H1 (cell line): ENCODE measurements at regions not wholly inside any gene's neighbourhood (a gene's known extent, or its start where the extent isn't known, plus 50 kb on each side); places are given as distances from the start of the nearest gene placed in this dataset.

Experiments
- CREB1 ChIP-seq: IDR thresholded peaks from 2 replicates; pipeline ENCODE4 v1.6.1; 2012; ENCODE audit warnings: inconsistent platforms
- EZH2 ChIP-seq: fragments of 200-600 bp; sonication (generic); IDR thresholded peaks from 2 replicates; pipeline ENCODE4 v1.7.1; 2012; ENCODE audit warnings: low read depth, mild to moderate bottlenecking, moderate library complexity, low read length, inconsistent platforms; ENCODE audit not compliant: severe bottlenecking
- KDM5A ChIP-seq: fragments of 200-600 bp; IDR thresholded peaks from 2 replicates; pipeline ENCODE4 v1.7.1; 2012; ENCODE audit warnings: mild to moderate bottlenecking, low read length, inconsistent platforms, mixed read lengths
- POU5F1 ChIP-seq: IDR thresholded peaks from 2 replicates; pipeline ENCODE4 v1.6.1; 2011; ENCODE audit warnings: low read depth, mild to moderate bottlenecking, low read length, moderate library complexity
- RAD21 ChIP-seq, 2 experiments: IDR thresholded peaks in 1 of 2; conservative IDR thresholded peaks in 1 of 2; 2 replicates each; pipeline ENCODE4 v1.6.1; 2011; ENCODE audit warnings: low read depth in 2 of 2, low read length in 2 of 2, improper control_type of control experiment in 1 of 2, inconsistent platforms in 1 of 2, mild to moderate bottlenecking in 1 of 2, moderate library complexity in 1 of 2
- RBBP5 ChIP-seq: IDR thresholded peaks from 2 replicates; pipeline ENCODE4 v1.7.1; 2012; ENCODE audit warnings: low read depth, mild to moderate bottlenecking, inconsistent platforms, low read length, moderate library complexity, borderline replicate concordance
- SIX5 ChIP-seq: IDR thresholded peaks from 2 replicates; pipeline ENCODE4 v1.6.1; 2011; ENCODE audit warnings: mild to moderate bottlenecking, low read depth, low read length
- SP4 ChIP-seq: IDR thresholded peaks from 2 replicates; pipeline ENCODE4 v1.6.1; 2012; ENCODE audit warnings: low read length, inconsistent platforms

DNA sequence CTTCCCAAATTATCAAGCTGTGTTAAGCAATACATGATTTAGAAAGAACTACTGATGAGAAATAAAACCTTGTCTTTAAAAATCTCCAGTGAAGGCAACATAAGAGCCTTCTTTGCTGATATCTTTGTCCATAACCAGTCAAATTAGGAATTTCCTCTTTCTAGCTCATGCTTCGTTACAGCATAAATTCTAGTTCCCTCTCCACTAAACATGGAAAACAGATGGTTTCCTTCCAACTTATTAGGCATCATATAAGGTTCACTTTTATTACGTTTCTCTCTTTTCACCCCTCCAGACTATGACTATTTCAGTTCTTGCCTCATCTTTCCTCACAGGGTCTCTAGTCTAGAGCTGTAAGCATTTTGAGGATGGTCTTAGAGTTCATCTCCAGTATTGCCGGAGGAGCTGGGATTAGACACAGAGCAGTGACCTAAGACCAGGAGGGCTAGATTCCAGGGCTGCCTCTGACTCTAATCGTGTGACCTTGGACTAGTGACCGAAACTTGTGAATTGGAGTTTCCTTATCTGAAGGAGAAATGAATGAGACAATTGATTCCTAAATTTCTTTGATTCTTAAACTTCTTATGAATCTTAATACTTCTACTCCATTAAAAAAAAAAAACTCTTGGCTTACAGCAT lies 195.5 kb upstream of the APCDD1 start (continued):
- TF ChIP-seq RAD21 (IDR thresholded peaks at IDR 0.05 in 1 of 2, conservative IDR thresholded peaks at IDR 0.05 in 1 of 2; ENCODE audit: low read depth in 2 of 2, low read length in 2 of 2) (no peak), RBBP5 (no peak), POU5F1 (no peak), CREB1 (no peak), SP4 (no peak), EZH2 (no peak), SIX5 (no peak), KDM5A (no peak)
